ENCODE measurements at regions not wholly inside any gene's neighbourhood (a gene's known extent, or its start where the extent isn't known, plus 50 kb on each side); places are given as distances from the start of the nearest gene placed in this dataset.
A peak's percentile ranks its signal among the peaks of the same experiment; 100 is the strongest.
"Not testable (repeated sequence)": the region's sequence is repeated elsewhere in the genome, so short reads cannot be mapped to it uniquely, and the experiment has no call there.

GRCh38 chr13:81058916-81059290 is 718.0 kb upstream of the SPRY2 start:
- DNase-seq (ENCODE audit: low spot score in 2 of 2): no peak
- Mint-ChIP-seq H3K4me1 (no peaks in the 10 kb centered on the region), H3K27me3 (no peaks in the 10 kb centered on the region), H3K36me3 (no peaks in the 10 kb centered on the region), H3K27ac (no peak overlapping the region), H3K9me3 (no peaks in the 10 kb centered on the region), H3K4me3 (no peak overlapping the region)
- ATAC-seq (ENCODE audit: low read depth): no peak

DNA sequence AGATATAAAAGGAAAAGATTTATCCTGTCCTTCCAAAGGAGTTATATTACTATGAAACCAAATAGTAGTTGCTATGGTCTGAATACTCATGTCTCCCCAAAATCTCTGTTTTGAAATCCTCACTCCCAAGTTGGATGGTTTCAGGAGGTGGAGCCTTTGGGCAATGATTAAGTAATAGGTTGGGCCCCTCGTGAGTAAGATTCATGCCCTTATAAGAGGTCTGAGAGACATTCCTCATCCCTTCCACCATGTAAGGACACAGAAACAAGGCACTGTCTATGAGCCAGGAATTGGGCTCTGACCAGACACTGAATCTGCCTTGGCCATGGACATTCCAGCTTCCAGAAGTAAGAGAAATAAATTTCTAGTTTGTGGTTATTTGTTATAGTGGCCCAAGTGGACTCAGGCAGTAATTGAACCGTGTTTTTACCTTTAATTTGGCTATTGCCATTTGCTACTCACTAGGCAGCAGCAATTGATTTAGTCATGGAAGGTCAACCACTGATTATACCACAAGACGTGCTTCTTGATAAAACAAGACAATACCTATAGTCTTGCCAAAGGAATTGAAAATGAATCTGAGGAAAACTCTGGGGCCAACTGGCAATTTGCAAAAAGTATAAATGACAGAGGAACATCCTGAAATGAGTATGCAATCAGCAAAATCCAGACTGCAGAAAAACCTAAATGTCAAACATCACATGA is 717.4 kb upstream of the SPRY2 start:
- Mint-ChIP-seq H3K36me3 (no peaks in the 10 kb centered on the region), H3K9me3 (no peaks in the 10 kb centered on the region), H3K4me1 (no peaks in the 10 kb centered on the region), H3K4me3 (no peak overlapping the region), H3K27ac (no peak overlapping the region), H3K27me3 (no peaks in the 10 kb centered on the region)
- ATAC-seq (ENCODE audit: low read depth) (no peak), DNase-seq (ENCODE audit: low spot score in 2 of 2) (no peak)

DNA sequence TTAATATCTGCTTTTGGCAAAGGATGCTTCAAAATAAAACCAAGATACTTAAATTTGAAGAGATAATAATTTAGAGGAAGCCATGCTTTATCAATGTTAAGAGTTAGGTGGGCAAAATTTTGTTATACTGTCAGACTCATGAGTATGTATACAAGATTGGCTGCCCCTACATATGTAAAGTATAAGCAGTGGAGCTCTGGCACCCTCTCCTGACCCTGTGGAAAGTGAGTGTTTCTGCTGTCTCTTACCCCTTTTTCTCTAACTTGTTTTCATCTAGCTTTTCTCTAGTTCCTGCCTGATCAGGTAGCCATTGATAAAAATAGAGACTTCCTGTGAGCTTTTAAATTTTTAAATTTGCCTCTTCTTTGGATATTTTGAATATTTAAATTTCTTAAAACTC is 710.9 kb upstream of the SPRY2 start:
- no peak for ATAC-seq (ENCODE audit: low read depth)
- no peak overlapping the region for H3K27ac Mint-ChIP-seq
- DNase-seq (ENCODE audit: low spot score in 2 of 2): no peak

GRCh38 chr13:81048026-81048461 is 707.1 kb upstream of the SPRY2 start:
- no peaks in the 10 kb centered on the region for H3K36me3 Mint-ChIP-seq
- DNase-seq (ENCODE audit: low spot score in 2 of 2): no peak
- no peaks in the 10 kb centered on the region for H3K4me1 Mint-ChIP-seq
- no peaks in the 10 kb centered on the region for H3K9me3 Mint-ChIP-seq
- no peak for ATAC-seq (ENCODE audit: low read depth)
- no peak overlapping the region for H3K27ac Mint-ChIP-seq
- H3K4me3 Mint-ChIP-seq: no peak overlapping the region
- no peaks in the 10 kb centered on the region for H3K27me3 Mint-ChIP-seq

More for the DNA sequence above, 710.9 kb upstream of the SPRY2 start:
- no peaks in the 10 kb centered on the region for H3K9me3 Mint-ChIP-seq
- no peaks in the 10 kb centered on the region for H3K27me3 Mint-ChIP-seq
- H3K4me1 Mint-ChIP-seq: no peaks in the 10 kb centered on the region
- no peaks in the 10 kb centered on the region for H3K36me3 Mint-ChIP-seq
- H3K4me3 Mint-ChIP-seq: no peak overlapping the region

DNA sequence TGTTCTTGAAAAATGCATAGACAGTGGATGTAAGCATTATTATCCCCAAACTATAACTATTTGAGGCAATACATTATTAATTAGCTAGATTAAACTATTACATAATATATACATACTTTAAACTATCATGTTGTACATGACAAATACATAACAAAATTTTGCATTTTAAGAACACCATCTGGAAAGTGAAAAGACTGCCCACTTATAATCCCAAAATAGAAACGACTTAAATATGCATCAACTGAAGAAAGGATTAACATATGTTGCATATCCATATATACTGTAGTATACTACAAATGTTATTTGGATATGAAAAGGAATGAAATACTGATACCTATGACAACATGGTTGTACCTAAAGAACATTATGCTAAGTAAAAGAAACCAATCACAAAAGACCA is 700.8 kb upstream of the SPRY2 start:
- no peak overlapping the region for H3K4me3 Mint-ChIP-seq
- no peaks in the 10 kb centered on the region for H3K27me3 Mint-ChIP-seq
- H3K4me1 Mint-ChIP-seq: no peaks in the 10 kb centered on the region
- DNase-seq (ENCODE audit: low spot score in 2 of 2) (no peak), ATAC-seq (ENCODE audit: low read depth) (no peak)
- no peaks in the 10 kb centered on the region for H3K36me3 Mint-ChIP-seq
- no peak overlapping the region for H3K27ac Mint-ChIP-seq
- peaks cover 11% of the 10 kb centered on the region for H3K9me3 Mint-ChIP-seq

- peaks cover 5% of the 10 kb centered on the region for H3K9me3 Mint-ChIP-seq
- H3K4me3 Mint-ChIP-seq: no peak overlapping the region
- no peak for DNase-seq (ENCODE audit: low spot score in 2 of 2)
- no peaks in the 10 kb centered on the region for H3K4me1 Mint-ChIP-seq
- H3K27me3 Mint-ChIP-seq: no peaks in the 10 kb centered on the region
- no peak for ATAC-seq (ENCODE audit: low read depth)
- H3K36me3 Mint-ChIP-seq: no peaks in the 10 kb centered on the region
- H3K27ac Mint-ChIP-seq: no peak overlapping the region
Observed at GRCh38 chr13:81031996-81032395, 691.1 kb upstream of the SPRY2 start.

DNA sequence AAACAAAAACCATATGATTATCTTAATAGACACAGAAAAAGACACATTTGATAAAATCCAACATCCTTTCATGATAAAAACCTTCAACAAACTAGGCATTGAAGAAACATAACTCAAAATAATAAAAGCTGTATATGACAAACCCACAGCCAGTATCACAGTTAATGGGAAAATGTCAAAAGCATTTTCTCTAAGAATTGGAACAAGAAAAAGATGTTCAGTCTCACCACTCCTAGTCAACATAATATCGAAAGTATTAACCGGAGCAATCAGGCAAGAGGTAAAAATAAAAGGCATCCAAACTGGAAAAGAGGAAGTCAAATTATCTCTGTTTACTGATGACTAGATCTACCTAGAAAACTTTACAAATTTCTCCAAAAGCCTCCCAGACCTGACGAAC is 684.2 kb upstream of the SPRY2 start:
- peaks cover 2% of the 10 kb centered on the region for H3K36me3 Mint-ChIP-seq
- peaks cover 12% of the 10 kb centered on the region for H3K9me3 Mint-ChIP-seq
- ATAC-seq (ENCODE audit: low read depth) (no peak), DNase-seq (ENCODE audit: low spot score in 2 of 2) (no peak)
- H3K27ac Mint-ChIP-seq: no peak overlapping the region
- no peak overlapping the region for H3K4me3 Mint-ChIP-seq
- no peaks in the 10 kb centered on the region for H3K4me1 Mint-ChIP-seq
- no peaks in the 10 kb centered on the region for H3K27me3 Mint-ChIP-seq

- no peak for ATAC-seq (ENCODE audit: low read depth)
- DNase-seq (ENCODE audit: low spot score in 2 of 2): no peak
- H3K4me1 Mint-ChIP-seq: no peaks in the 10 kb centered on the region
- H3K36me3 Mint-ChIP-seq: peaks cover 2% of the 10 kb centered on the region
- H3K4me3 Mint-ChIP-seq: no peak overlapping the region
- H3K9me3 Mint-ChIP-seq: peaks cover 10% of the 10 kb centered on the region
- no peak overlapping the region for H3K27ac Mint-ChIP-seq
- H3K27me3 Mint-ChIP-seq: no peaks in the 10 kb centered on the region
Observed at GRCh38 chr13:81021284-81021840, 680.4 kb upstream of the SPRY2 start.

DNA sequence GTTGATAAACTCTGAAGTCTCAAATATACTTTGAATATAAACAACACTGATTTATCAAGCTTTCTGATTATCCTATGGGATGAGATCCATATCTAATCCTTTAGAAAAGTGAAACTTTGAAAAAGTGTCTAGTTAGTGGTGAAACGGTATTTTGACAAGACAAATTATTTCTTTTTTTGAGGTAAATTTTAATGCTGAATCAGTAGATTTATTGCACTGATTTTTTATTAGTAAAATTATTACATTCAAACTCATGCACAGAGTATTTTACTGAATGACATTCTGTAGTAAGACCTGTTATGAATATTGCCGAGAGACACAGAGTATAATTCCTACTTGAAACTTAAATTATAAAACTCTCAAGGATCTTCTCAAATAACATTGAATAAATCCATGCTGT is 679.1 kb upstream of the SPRY2 start:
- Mint-ChIP-seq H3K36me3 (peaks cover 2% of the 10 kb centered on the region), H3K27ac (no peak overlapping the region), H3K9me3 (peaks cover 9% of the 10 kb centered on the region), H3K4me3 (no peak overlapping the region), H3K4me1 (no peaks in the 10 kb centered on the region), H3K27me3 (no peaks in the 10 kb centered on the region)
- DNase-seq (ENCODE audit: low spot score in 2 of 2) (no peak), ATAC-seq (ENCODE audit: low read depth) (no peak)

DNA sequence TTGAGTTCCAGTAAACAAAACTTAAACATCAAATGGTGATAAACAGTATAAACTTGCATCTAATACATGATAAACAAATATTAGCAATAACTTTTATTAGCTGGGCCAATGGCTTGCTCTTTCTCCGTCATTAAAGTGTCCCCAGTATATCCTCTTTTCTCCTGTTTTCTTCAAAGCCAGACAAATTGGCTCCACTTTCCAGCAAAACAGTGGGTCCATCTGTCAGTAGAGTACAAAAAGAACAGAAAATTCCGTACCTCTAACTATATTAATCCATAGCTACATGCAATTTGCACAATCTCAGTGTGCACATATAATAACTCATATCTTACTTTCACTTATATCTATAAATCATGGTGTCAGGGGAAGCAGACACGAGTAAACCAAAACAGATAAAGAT is 678.0 kb upstream of the SPRY2 start:
- no peak overlapping the region for H3K27ac Mint-ChIP-seq
- H3K27me3 Mint-ChIP-seq: no peaks in the 10 kb centered on the region
- no peak overlapping the region for H3K4me3 Mint-ChIP-seq
- ATAC-seq (ENCODE audit: low read depth): no peak
- H3K9me3 Mint-ChIP-seq: peaks cover 5% of the 10 kb centered on the region
- no peaks in the 10 kb centered on the region for H3K4me1 Mint-ChIP-seq
- no peak for DNase-seq (ENCODE audit: low spot score in 2 of 2)
- peaks cover 2% of the 10 kb centered on the region for H3K36me3 Mint-ChIP-seq

DNA sequence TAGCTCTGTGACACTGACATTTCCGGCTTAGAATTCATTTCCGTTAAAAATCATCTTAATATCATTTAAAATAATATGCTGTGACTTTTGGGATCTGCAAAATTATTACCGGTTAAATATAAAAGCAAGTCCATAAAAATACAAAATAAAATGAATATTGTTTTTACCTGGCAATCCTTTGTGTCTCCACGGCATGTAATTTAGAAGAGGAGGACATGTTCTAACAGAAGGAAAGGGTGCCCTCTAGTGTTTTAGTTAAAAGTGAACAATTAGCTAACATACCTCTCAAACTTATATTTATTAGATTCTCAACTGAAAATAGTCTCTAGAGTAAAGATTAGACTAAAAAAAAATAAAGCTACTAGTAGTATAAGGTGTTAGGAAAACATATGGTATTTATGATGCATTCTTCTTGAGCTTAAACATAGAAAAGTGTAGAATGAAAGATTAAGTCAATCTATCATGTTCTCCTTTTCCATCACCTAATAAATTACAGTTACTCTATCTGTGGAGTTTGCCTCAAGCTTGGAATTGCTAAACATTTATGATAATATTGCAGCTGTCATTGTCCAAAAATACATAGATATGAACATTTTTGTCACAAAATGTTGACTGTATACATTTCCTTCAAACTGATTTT is 676.7 kb upstream of the SPRY2 start:
- ATAC-seq (ENCODE audit: low read depth) (no peak), DNase-seq (ENCODE audit: low spot score in 2 of 2) (peak in 1 of 2 donors; percentile 2)
- Mint-ChIP-seq H3K36me3 (peaks cover 2% of the 10 kb centered on the region), H3K4me1 (no peaks in the 10 kb centered on the region), H3K4me3 (no peak overlapping the region), H3K9me3 (peaks cover 4% of the 10 kb centered on the region), H3K27me3 (no peaks in the 10 kb centered on the region), H3K27ac (no peak overlapping the region)

DNA sequence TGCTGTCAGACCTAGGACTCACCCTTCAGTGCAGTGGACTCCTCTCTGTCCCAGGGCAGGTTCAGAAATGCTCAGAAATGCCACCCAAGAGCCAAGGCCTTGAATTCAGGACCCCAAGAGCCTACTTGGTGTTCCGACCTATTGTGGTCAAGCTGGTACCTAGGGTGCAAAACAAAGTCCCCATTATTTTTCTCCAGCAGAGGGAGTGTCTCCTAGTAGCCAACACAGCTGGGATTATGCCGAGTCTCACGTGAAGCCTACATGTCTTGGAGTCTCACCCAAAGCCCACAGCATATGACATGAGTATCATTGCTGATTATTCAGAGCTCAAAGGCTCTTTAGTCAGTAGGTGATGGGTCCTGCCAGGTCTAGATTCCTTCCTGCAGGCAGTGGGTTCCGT is 671.1 kb upstream of the SPRY2 start:
- no peak for ATAC-seq (ENCODE audit: low read depth)
- no peak for DNase-seq (ENCODE audit: low spot score in 2 of 2)
- Mint-ChIP-seq H3K4me1 (no peaks in the 10 kb centered on the region), H3K4me3 (no peak overlapping the region), H3K9me3 (peaks cover 3% of the 10 kb centered on the region), H3K27me3 (no peaks in the 10 kb centered on the region), H3K27ac (no peak overlapping the region), H3K36me3 (no peaks in the 10 kb centered on the region)

GRCh38 chr13:81001828-81002385 is 661.0 kb upstream of the SPRY2 start:
- H3K4me1 Mint-ChIP-seq: no peaks in the 10 kb centered on the region
- no peak for ATAC-seq (ENCODE audit: low read depth)
- H3K4me3 Mint-ChIP-seq: no peak overlapping the region
- DNase-seq (ENCODE audit: low spot score in 2 of 2): no peak
- no peaks in the 10 kb centered on the region for H3K36me3 Mint-ChIP-seq
- H3K27ac Mint-ChIP-seq: no peak overlapping the region
- H3K27me3 Mint-ChIP-seq: no peaks in the 10 kb centered on the region
- peaks cover 4% of the 10 kb centered on the region for H3K9me3 Mint-ChIP-seq

DNA sequence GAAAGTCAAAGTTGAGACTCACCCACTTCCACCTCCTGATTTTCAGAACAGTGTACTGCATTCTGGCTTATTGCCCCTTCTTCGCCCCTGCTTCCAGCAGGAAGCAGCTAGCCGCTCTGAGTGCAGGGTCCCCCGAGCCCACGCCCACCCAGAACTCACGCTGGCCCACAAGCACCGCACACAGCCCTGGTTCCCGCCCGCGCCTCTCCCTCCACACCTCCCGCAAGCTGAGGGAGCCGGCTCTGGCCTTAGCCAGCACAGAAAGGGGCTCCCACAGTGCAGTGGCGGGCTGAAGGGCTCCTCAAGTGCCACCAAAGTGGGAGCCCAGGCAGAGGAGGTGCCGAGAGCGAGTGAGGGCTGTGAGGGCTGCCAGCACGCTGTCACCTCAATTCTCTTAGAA is 657.7 kb upstream of the SPRY2 start:
- ATAC-seq (ENCODE audit: low read depth); H3K27me3 Mint-ChIP-seq; H3K4me3 Mint-ChIP-seq; H3K4me1 Mint-ChIP-seq; H3K9me3 Mint-ChIP-seq; DNase-seq (ENCODE audit: low spot score in 2 of 2); H3K27ac Mint-ChIP-seq; H3K36me3 Mint-ChIP-seq: not testable (repeated sequence)

Measured in memory B cell (primary cell).